ENCODE measurements at regions not wholly inside any gene's neighbourhood (a gene's known extent, or its start where the extent isn't known, plus 50 kb on each side); places are given as distances from the start of the nearest gene placed in this dataset.

DNA sequence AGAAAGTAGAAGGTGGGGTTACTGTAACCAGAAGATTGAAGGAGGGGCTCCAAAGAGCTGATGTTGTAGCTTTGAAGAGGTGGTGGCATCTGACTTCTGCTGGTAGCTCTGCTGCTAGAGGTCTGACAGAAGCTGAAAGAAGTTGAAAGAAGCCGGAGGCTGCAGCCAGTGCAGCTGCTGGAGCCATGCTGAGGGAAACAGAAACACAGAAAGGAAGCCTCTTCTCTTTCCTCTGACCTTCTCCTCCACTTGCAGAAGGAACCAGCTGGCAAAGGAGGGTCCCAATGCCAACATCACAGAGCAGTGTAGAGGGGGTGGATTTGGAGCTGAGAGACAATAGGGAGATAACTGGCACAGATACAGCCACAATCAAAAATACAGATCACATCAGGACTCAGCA lies 89.3 kb upstream of the HHIP start:
- Histone ChIP-seq H4K20me1 (replicated peaks; ENCODE audit: control insufficient read depth, extremely low read depth, insufficient read depth, low read length) (no peaks in the 10 kb centered on the region), H2AFZ (ENCODE audit: low read depth, low read length) (peak overlapping the region; percentile 73), H3K79me2 (ENCODE audit: control insufficient read depth, insufficient read depth, low read length) (no peaks in the 10 kb centered on the region), H3K9me3 (replicated peaks; ENCODE audit: control insufficient read depth, insufficient read depth, low read length) (no peaks in the 10 kb centered on the region), H3K9me1 (replicated peaks; ENCODE audit: control insufficient read depth, extremely low read depth, insufficient read depth, low read length) (no peaks in the 10 kb centered on the region), H3K27ac (ENCODE audit: insufficient read depth, low read depth, low read length) (no peak overlapping the region), H3K4me1 (ENCODE audit: control insufficient read depth, extremely low read depth, insufficient read depth, low read length) (peaks cover 4% of the 10 kb centered on the region), H3K9ac (replicated peaks; ENCODE audit: extremely low read depth, insufficient read depth, low read length) (no peak overlapping the region), H3K36me3 (ENCODE audit: control insufficient read depth in 2 of 2, extremely low read depth in 1 of 2, insufficient read depth in 2 of 2, low read length in 2 of 2) (no peaks in the 10 kb centered on the region), H3K27me3 (ENCODE audit: control insufficient read depth in 2 of 2, insufficient read depth in 2 of 2, low read length in 2 of 2) (no peaks in the 10 kb centered on the region), H3K4me2 (ENCODE audit: insufficient read depth, low read length) (no peak overlapping the region), H3K4me3 (replicated peaks in 1 of 3; ENCODE audit: insufficient read depth in 1 of 3, low read depth in 1 of 3, low read length in 3 of 3) (no peak overlapping the region)
- peak; percentile 28 for FAIRE-seq
- intact Hi-C loops (cut with micrococcal nuclease) = loop anchor here (2.0 kb wide), 1 partner anchor 90 kb away; the partner anchor contains the start of gene HHIP
- CTCF ChIA-PET = interaction anchor here (0.7 to 1.4 kb wide), 9 partner anchors 14 to 201 kb away, joined by 3 to 5 read pairs (median 3); partner anchors contain the start of gene HHIP
- BruUV-seq (replicated peaks) = no TSS peak
- dilution Hi-C loops (cut with MboI; ENCODE audit: extremely low pct_ligation_motif_present, low sequenced_read_pairs) = no loop called here
- POLR2A ChIA-PET = interaction anchor here (1.4 kb wide), 1 partner anchor 71 kb away, joined by 3 read pairs; no protein-coding TSS in a partner anchor
- no peak for TF ChIP-seq POLR2AphosphoS5 (IDR thresholded peaks at IDR 0.05; ENCODE audit: insufficient read depth, low read depth, low read length)
- no peak for TF ChIP-seq JUN (IDR thresholded peaks at IDR 0.05; ENCODE audit: borderline replicate concordance, insufficient read depth, insufficient read length, low read depth)
- DNase-seq (ENCODE audit: low read depth, low spot score) = peak; percentile 73

DNA sequence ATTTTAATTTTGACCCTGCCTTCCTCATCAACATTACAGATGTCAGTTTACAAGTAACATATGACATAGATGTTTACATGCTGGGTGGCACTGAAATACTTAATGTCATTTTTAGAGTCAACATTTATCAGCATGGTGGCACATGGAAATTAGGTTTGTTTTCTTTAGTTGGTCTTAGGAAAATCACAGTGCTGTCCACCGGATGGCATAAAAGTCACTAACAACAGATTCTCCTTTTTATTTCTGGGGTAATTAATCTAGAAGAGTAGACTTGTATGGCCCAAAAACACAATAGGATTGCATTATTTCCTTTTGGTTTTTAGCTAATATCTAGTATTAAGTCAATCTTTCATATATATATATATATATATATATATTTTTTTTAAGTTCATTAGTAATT lies 88.6 kb upstream of the HHIP start:
- no peak overlapping the region for H3K27ac ChIP-seq (ENCODE audit: insufficient read depth, low read depth, low read length)
- TF ChIP-seq POLR2AphosphoS5 (IDR thresholded peaks at IDR 0.05; ENCODE audit: insufficient read depth, low read depth, low read length) (no peak), MYC (IDR thresholded peaks at IDR 0.05; ENCODE audit: low read depth, low read length) (no peak), EZH2 (IDR thresholded peaks at IDR 0.05; ENCODE audit: borderline replicate concordance, low read depth, low read length, severe bottlenecking) (no peak), POLR2A (IDR thresholded peaks at IDR 0.05; ENCODE audit: low read depth, low read length) (no peak)
- TF ChIP-seq, protein P1, sequence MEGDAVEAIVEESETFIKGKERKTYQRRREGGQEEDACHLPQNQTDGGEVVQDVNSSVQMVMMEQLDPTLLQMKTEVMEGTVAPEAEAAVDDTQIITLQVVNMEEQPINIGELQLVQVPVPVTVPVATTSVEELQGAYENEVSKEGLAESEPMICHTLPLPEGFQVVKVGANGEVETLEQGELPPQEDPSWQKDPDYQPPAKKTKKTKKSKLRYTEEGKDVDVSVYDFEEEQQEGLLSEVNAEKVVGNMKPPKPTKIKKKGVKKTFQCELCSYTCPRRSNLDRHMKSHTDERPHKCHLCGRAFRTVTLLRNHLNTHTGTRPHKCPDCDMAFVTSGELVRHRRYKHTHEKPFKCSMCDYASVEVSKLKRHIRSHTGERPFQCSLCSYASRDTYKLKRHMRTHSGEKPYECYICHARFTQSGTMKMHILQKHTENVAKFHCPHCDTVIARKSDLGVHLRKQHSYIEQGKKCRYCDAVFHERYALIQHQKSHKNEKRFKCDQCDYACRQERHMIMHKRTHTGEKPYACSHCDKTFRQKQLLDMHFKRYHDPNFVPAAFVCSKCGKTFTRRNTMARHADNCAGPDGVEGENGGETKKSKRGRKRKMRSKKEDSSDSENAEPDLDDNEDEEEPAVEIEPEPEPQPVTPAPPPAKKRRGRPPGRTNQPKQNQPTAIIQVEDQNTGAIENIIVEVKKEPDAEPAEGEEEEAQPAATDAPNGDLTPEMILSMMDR (IDR thresholded peaks at IDR 0.05; ENCODE audit: extremely low read depth in 1 of 2, insufficient read depth in 1 of 2, low read depth in 1 of 2, low read length in 2 of 2) = no peak
- TF ChIP-seq, protein P2, sequence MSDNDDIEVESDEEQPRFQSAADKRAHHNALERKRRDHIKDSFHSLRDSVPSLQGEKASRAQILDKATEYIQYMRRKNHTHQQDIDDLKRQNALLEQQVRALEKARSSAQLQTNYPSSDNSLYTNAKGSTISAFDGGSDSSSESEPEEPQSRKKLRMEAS (IDR thresholded peaks at IDR 0.05; ENCODE audit: insufficient read depth, insufficient read length) = no peak
- CTCF ChIA-PET = interaction anchor here (0.7 to 1.6 kb wide), 8 partner anchors 13 to 201 kb away, joined by 3 to 5 read pairs (median 3); no protein-coding TSS in a partner anchor
- dilution Hi-C loops (cut with MboI; ENCODE audit: extremely low pct_ligation_motif_present, low sequenced_read_pairs) (no loop called here), intact Hi-C loops (cut with micrococcal nuclease) (loop anchor here (2.0 kb wide), 1 partner anchor 89 kb away; the partner anchor contains the start of gene HHIP)
- H3K9me1 ChIP-seq (replicated peaks; ENCODE audit: control insufficient read depth, extremely low read depth, insufficient read depth, low read length) = no peaks in the 10 kb centered on the region
- POLR2A ChIA-PET = interaction anchor here (1.4 kb wide), 1 partner anchor 70 kb away, joined by 3 read pairs; no protein-coding TSS in a partner anchor
- H3K9ac ChIP-seq (replicated peaks; ENCODE audit: extremely low read depth, insufficient read depth, low read length) = no peak overlapping the region
- no TSS peak for BruUV-seq (replicated peaks)
- no peak overlapping the region for H3K4me3 ChIP-seq (replicated peaks in 1 of 3; ENCODE audit: insufficient read depth in 1 of 3, low read depth in 1 of 3, low read length in 3 of 3)
- no peak overlapping the region for H3K4me2 ChIP-seq (ENCODE audit: insufficient read depth, low read length)
- H3K36me3 ChIP-seq (ENCODE audit: control insufficient read depth in 2 of 2, extremely low read depth in 1 of 2, insufficient read depth in 2 of 2, low read length in 2 of 2) = no peaks in the 10 kb centered on the region
- DNase-seq (ENCODE audit: low read depth, low spot score) (peak; percentile 47), FAIRE-seq (no peak)
- no peaks in the 10 kb centered on the region for H4K20me1 ChIP-seq (replicated peaks; ENCODE audit: control insufficient read depth, extremely low read depth, insufficient read depth, low read length)
- no peaks in the 10 kb centered on the region for H3K27me3 ChIP-seq (ENCODE audit: control insufficient read depth in 2 of 2, insufficient read depth in 2 of 2, low read length in 2 of 2)
- H2AFZ ChIP-seq (ENCODE audit: low read depth, low read length) = peak overlapping the region; percentile 21
- H3K4me1 ChIP-seq (ENCODE audit: control insufficient read depth, extremely low read depth, insufficient read depth, low read length) = peaks cover 4% of the 10 kb centered on the region
- no peaks in the 10 kb centered on the region for H3K79me2 ChIP-seq (ENCODE audit: control insufficient read depth, insufficient read depth, low read length)
- no peaks in the 10 kb centered on the region for H3K9me3 ChIP-seq (replicated peaks; ENCODE audit: control insufficient read depth, insufficient read depth, low read length)

All from endothelial cell of umbilical vein (primary cell).